ENCODE measurements at regions not wholly inside any gene's neighbourhood (a gene's known extent, or its start where the extent isn't known, plus 50 kb on each side); places are given as distances from the start of the nearest gene placed in this dataset.

DNA sequence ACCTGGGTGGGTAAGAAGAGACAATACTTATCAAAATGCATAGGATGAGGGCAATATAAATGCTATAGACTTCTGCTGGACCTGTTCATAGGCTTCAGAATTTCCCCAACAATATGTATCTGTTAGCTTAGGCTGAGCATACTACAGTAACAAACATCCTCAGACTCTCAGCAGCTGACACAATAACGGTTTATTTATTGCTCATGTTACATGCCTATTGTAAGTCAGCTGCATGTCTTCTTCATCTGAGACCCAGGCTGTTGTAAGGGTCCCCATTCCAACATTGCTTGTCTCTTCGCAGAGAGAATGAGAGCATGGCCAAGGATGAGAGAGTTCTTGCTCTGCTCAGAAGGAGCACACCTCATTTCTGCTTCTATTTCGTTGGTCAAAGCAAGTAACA is 150.7 kb downstream of the TMEM200C start:
- no peak overlapping the region for H2AFZ ChIP-seq (ENCODE audit: low read length)
- TF ChIP-seq, protein P1, sequence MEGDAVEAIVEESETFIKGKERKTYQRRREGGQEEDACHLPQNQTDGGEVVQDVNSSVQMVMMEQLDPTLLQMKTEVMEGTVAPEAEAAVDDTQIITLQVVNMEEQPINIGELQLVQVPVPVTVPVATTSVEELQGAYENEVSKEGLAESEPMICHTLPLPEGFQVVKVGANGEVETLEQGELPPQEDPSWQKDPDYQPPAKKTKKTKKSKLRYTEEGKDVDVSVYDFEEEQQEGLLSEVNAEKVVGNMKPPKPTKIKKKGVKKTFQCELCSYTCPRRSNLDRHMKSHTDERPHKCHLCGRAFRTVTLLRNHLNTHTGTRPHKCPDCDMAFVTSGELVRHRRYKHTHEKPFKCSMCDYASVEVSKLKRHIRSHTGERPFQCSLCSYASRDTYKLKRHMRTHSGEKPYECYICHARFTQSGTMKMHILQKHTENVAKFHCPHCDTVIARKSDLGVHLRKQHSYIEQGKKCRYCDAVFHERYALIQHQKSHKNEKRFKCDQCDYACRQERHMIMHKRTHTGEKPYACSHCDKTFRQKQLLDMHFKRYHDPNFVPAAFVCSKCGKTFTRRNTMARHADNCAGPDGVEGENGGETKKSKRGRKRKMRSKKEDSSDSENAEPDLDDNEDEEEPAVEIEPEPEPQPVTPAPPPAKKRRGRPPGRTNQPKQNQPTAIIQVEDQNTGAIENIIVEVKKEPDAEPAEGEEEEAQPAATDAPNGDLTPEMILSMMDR (IDR thresholded peaks at IDR 0.05; ENCODE audit: low read length): no peak
- TF ChIP-seq EZH2phosphoT487 (IDR thresholded peaks at IDR 0.05; ENCODE audit: low read length): no peak
- no peak for TF ChIP-seq EZH2 (optimal IDR thresholded peaks at IDR 0.05; ENCODE audit: low read depth, low read length)
- DNase-seq: no peak
- H3K79me2 ChIP-seq (ENCODE audit: low read length): no peaks in the 10 kb centered on the region
- no peaks in the 10 kb centered on the region for H3K9me2 ChIP-seq (replicated peaks; ENCODE audit: insufficient read depth, low read length)
- no peak overlapping the region for H3K9ac ChIP-seq (ENCODE audit: low read length)
- H3K9me3 ChIP-seq (replicated peaks; ENCODE audit: insufficient read depth, low read length): no peaks in the 10 kb centered on the region
- H3K4me1 ChIP-seq (ENCODE audit: low read length): no peaks in the 10 kb centered on the region
- H3F3A ChIP-seq (ENCODE audit: insufficient read depth, low read length): no peaks in the 10 kb centered on the region
- H3K27me3 ChIP-seq (replicated peaks; ENCODE audit: insufficient read depth, low read length): no peaks in the 10 kb centered on the region
- H3K4me2 ChIP-seq (ENCODE audit: low read depth, low read length): no peak overlapping the region
- H3K4me3 ChIP-seq (ENCODE audit: low read length): no peak overlapping the region
- no peaks in the 10 kb centered on the region for H3K36me3 ChIP-seq (replicated peaks; ENCODE audit: insufficient read depth, low read length)
- H3K27ac ChIP-seq (ENCODE audit: low read length): no peak overlapping the region
- no peaks in the 10 kb centered on the region for H4K20me1 ChIP-seq (ENCODE audit: insufficient read depth, low read length)

DNA sequence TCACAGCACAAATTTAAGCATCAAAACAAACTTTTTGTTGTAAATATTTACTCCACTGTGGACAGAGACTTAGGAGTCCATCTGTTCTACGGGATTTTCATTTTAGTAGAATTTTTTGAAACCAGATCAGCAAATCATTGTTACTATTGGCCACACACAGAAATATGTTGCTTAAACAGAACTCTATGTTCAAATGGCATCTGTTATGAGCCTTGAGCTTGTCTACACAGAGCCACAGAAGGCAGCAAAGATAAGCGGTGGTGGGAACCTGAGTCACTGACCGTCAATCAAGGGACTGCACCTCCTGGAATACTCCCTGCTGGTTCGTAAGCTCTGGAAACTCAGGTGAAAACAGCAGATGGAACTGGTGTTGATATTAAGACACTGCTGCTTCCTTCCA is 156.8 kb downstream of the TMEM200C start:
- H2AFZ ChIP-seq (ENCODE audit: low read length): no peak overlapping the region
- H3K4me1 ChIP-seq (ENCODE audit: low read length): no peaks in the 10 kb centered on the region
- no peak overlapping the region for H3K4me3 ChIP-seq (ENCODE audit: low read length)
- no peaks in the 10 kb centered on the region for H3F3A ChIP-seq (ENCODE audit: insufficient read depth, low read length)
- no peak overlapping the region for H3K9ac ChIP-seq (ENCODE audit: low read length)
- no peaks in the 10 kb centered on the region for H3K9me3 ChIP-seq (replicated peaks; ENCODE audit: insufficient read depth, low read length)
- no peak overlapping the region for H3K27ac ChIP-seq (ENCODE audit: low read length)
- no peaks in the 10 kb centered on the region for H3K36me3 ChIP-seq (replicated peaks; ENCODE audit: insufficient read depth, low read length)
- no peaks in the 10 kb centered on the region for H4K20me1 ChIP-seq (ENCODE audit: insufficient read depth, low read length)
- H3K4me2 ChIP-seq (ENCODE audit: low read depth, low read length): no peak overlapping the region
- no peak for DNase-seq
- no peaks in the 10 kb centered on the region for H3K27me3 ChIP-seq (replicated peaks; ENCODE audit: insufficient read depth, low read length)
- H3K9me2 ChIP-seq (replicated peaks; ENCODE audit: insufficient read depth, low read length): no peaks in the 10 kb centered on the region
- TF ChIP-seq EZH2 (optimal IDR thresholded peaks at IDR 0.05; ENCODE audit: low read depth, low read length): no peak
- TF ChIP-seq, protein P1 (IDR thresholded peaks at IDR 0.05; ENCODE audit: low read length): no peak
- TF ChIP-seq EZH2phosphoT487 (IDR thresholded peaks at IDR 0.05; ENCODE audit: low read length): no peak
- H3K79me2 ChIP-seq (ENCODE audit: low read length): no peaks in the 10 kb centered on the region

DNA sequence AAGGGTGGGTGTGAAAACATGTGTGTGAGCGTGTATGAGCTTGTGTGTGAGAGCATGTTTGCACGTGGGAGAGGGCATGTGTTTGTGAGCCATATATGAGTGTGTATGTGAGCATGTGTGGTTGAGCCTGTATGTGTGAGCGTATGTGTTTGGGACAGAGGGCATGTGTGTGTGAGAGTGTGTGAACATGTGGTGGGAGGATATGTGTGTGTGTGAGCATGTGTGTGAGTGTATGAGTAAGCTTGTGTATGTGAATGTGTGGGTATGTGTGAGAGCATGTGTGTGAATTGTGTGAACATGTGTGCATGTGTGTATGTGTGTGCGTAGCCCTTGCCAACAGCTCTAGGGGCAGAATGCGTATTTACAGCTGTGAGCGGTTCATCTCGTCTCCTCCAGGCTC is 163.0 kb downstream of the TMEM200C start:
- Histone ChIP-seq H3K27ac (ENCODE audit: low read length) (no peak overlapping the region), H3K9me3 (replicated peaks; ENCODE audit: insufficient read depth, low read length) (no peaks in the 10 kb centered on the region)

DNA sequence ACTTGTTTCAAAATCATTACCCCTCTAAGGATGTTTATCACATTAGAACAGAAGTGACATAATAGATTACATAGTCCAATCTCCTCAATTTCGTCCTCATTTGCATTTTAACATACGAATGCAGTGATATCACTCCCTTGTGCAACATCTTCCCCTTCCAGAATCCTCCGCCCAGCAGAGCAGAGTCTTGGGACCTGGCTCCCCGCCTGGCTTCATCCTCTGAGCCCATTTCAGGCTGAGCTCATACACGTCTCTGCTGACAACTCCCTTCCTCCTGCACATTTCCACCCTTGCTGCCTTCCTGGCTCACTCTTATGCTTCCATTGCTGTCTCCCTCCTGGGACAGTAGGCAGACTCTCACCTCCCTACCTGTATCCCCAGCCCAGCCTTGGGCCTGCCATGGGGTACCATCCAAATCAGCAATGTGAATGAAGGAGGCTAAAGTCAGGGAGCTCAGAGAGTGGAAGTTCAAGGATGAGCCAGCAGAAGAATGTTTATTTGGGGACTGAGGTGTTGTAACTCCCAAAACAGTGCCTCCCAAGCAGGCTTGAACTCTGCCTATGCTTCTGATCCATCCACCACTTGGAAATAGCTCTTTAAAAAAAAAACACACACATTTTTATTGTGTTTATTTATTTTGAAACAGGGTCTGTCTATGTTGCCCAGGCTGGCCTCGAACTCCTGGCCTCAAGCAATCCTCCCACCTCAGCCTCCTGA is 165.2 kb downstream of the TMEM200C start:
- H3K27ac ChIP-seq (ENCODE audit: low read length): no peak overlapping the region
- no peak for TF ChIP-seq EZH2 (optimal IDR thresholded peaks at IDR 0.05; ENCODE audit: low read depth, low read length)
- no peak for TF ChIP-seq EZH2phosphoT487 (IDR thresholded peaks at IDR 0.05; ENCODE audit: low read length)
- TF ChIP-seq, protein P1 (IDR thresholded peaks at IDR 0.05; ENCODE audit: low read length): no peak
- no peak overlapping the region for H3K4me3 ChIP-seq (ENCODE audit: low read length)
- no peak overlapping the region for H3K4me2 ChIP-seq (ENCODE audit: low read depth, low read length)
- no peaks in the 10 kb centered on the region for H3K4me1 ChIP-seq (ENCODE audit: low read length)
- no peaks in the 10 kb centered on the region for H4K20me1 ChIP-seq (ENCODE audit: insufficient read depth, low read length)
- no peak overlapping the region for H2AFZ ChIP-seq (ENCODE audit: low read length)
- no peaks in the 10 kb centered on the region for H3K9me3 ChIP-seq (replicated peaks; ENCODE audit: insufficient read depth, low read length)
- H3F3A ChIP-seq (ENCODE audit: insufficient read depth, low read length): no peaks in the 10 kb centered on the region
- H3K9ac ChIP-seq (ENCODE audit: low read length): no peak overlapping the region
- no peak for DNase-seq
- H3K27me3 ChIP-seq (replicated peaks; ENCODE audit: insufficient read depth, low read length): no peaks in the 10 kb centered on the region
- no peaks in the 10 kb centered on the region for H3K79me2 ChIP-seq (ENCODE audit: low read length)
- H3K9me2 ChIP-seq (replicated peaks; ENCODE audit: insufficient read depth, low read length): no peaks in the 10 kb centered on the region
- no peaks in the 10 kb centered on the region for H3K36me3 ChIP-seq (replicated peaks; ENCODE audit: insufficient read depth, low read length)

More for the DNA sequence above, 163.0 kb downstream of the TMEM200C start:
- no peaks in the 10 kb centered on the region for H3F3A ChIP-seq (ENCODE audit: insufficient read depth, low read length)
- H2AFZ ChIP-seq (ENCODE audit: low read length): no peak overlapping the region
- TF ChIP-seq EZH2phosphoT487 (IDR thresholded peaks at IDR 0.05; ENCODE audit: low read length): no peak
- no peak overlapping the region for H3K9ac ChIP-seq (ENCODE audit: low read length)
- H3K4me3 ChIP-seq (ENCODE audit: low read length): no peak overlapping the region
- H3K9me2 ChIP-seq (replicated peaks; ENCODE audit: insufficient read depth, low read length): no peaks in the 10 kb centered on the region
- no peaks in the 10 kb centered on the region for H3K79me2 ChIP-seq (ENCODE audit: low read length)
- DNase-seq: no peak
- no peaks in the 10 kb centered on the region for H4K20me1 ChIP-seq (ENCODE audit: insufficient read depth, low read length)
- H3K4me1 ChIP-seq (ENCODE audit: low read length): no peaks in the 10 kb centered on the region
- H3K4me2 ChIP-seq (ENCODE audit: low read depth, low read length): no peak overlapping the region
- no peaks in the 10 kb centered on the region for H3K36me3 ChIP-seq (replicated peaks; ENCODE audit: insufficient read depth, low read length)
- no peaks in the 10 kb centered on the region for H3K27me3 ChIP-seq (replicated peaks; ENCODE audit: insufficient read depth, low read length)
